ENCODE measurements at regions not wholly inside any gene's neighbourhood (a gene's known extent, or its start where the extent isn't known, plus 50 kb on each side); places are given as distances from the start of the nearest gene placed in this dataset.

GRCh38 chr6:132076452-132076851, 125.3 kb upstream of the CCN2 start:
- Histone ChIP-seq H3K27me3 (no peaks in the 10 kb centered on the region), H3K4me3 (no peak overlapping the region), H3K36me3 (no peaks in the 10 kb centered on the region), H3K9me3 (no peaks in the 10 kb centered on the region), H3K4me1 (no peaks in the 10 kb centered on the region), H3K27ac (no peak overlapping the region)
- intact Hi-C loops (cut with DNase I) = no loop called here
- WGBS, 2 donors = 70% methylated on average over 3 of the region's 3 CpGs
- no peak for DNase-seq
- no peak for TF ChIP-seq POLR2A (IDR thresholded peaks at IDR 0.05)
- no peak for TF ChIP-seq CTCF (IDR thresholded peaks at IDR 0.05)

GRCh38 chr6:132072831-132073230, 121.7 kb upstream of the CCN2 start:
- Histone ChIP-seq H3K27ac (no peak overlapping the region), H3K36me3 (no peaks in the 10 kb centered on the region), H3K4me3 (no peak overlapping the region), H3K27me3 (no peaks in the 10 kb centered on the region), H3K4me1 (no peaks in the 10 kb centered on the region), H3K9me3 (no peaks in the 10 kb centered on the region)
- no peak for TF ChIP-seq POLR2A (IDR thresholded peaks at IDR 0.05)
- intact Hi-C loops (cut with DNase I) = no loop called here
- 55 to 75% methylated on average over 1 of the region's 1 CpG for WGBS, 2 donors
- no peak for DNase-seq

- no peaks in the 10 kb centered on the region for H3K27me3 ChIP-seq
- 66 to 74% methylated on average over 2 of the region's 2 CpGs for WGBS, 2 donors
- intact Hi-C loops (cut with DNase I) = no loop called here
Observed at GRCh38 chr6:132072271-132072670, 121.1 kb upstream of the CCN2 start.

GRCh38 chr6:132070356-132070755, 119.2 kb upstream of the CCN2 start:
- TF ChIP-seq CTCF (IDR thresholded peaks at IDR 0.05) (no peak), POLR2A (IDR thresholded peaks at IDR 0.05) (no peak)
- H3K36me3 ChIP-seq = no peaks in the 10 kb centered on the region
- H3K9me3 ChIP-seq = no peaks in the 10 kb centered on the region
- intact Hi-C loops (cut with DNase I) = no loop called here
- H3K27me3 ChIP-seq = no peaks in the 10 kb centered on the region
- no peak for DNase-seq
- no peak overlapping the region for H3K27ac ChIP-seq
- H3K4me1 ChIP-seq = no peaks in the 10 kb centered on the region
- H3K4me3 ChIP-seq = no peak overlapping the region
- WGBS, 2 donors = 8 to 31% methylated on average over 1 of the region's 1 CpG

More at GRCh38 chr6:132072271-132072670, 121.1 kb upstream of the CCN2 start:
- Histone ChIP-seq H3K36me3 (no peaks in the 10 kb centered on the region), H3K9me3 (no peaks in the 10 kb centered on the region), H3K4me1 (no peaks in the 10 kb centered on the region), H3K27ac (no peak overlapping the region), H3K4me3 (no peak overlapping the region)
- TF ChIP-seq POLR2A (IDR thresholded peaks at IDR 0.05) = no peak
- TF ChIP-seq CTCF (IDR thresholded peaks at IDR 0.05) = no peak
- no peak for DNase-seq

GRCh38 chr6:132068766-132069165, 117.6 kb upstream of the CCN2 start:
- no peaks in the 10 kb centered on the region for H3K27me3 ChIP-seq
- H3K27ac ChIP-seq = no peak overlapping the region
- DNase-seq = no peak
- no peak overlapping the region for H3K4me3 ChIP-seq
- H3K36me3 ChIP-seq = no peaks in the 10 kb centered on the region
- no peak for TF ChIP-seq POLR2A (IDR thresholded peaks at IDR 0.05)
- no peak for TF ChIP-seq CTCF (IDR thresholded peaks at IDR 0.05)
- H3K4me1 ChIP-seq = peaks cover 0 to 2% (median 0%) of the 10 kb centered on the region in 3 donors
- WGBS, 2 donors = 59 to 64% methylated on average over 3 of the region's 3 CpGs
- intact Hi-C loops (cut with DNase I) = no loop called here
- no peaks in the 10 kb centered on the region for H3K9me3 ChIP-seq

- no peaks in the 10 kb centered on the region for H3K9me3 ChIP-seq
- TF ChIP-seq CTCF (IDR thresholded peaks at IDR 0.05) (no peak), POLR2A (IDR thresholded peaks at IDR 0.05) (no peak)
- no peaks in the 10 kb centered on the region for H3K27me3 ChIP-seq
- WGBS, 2 donors = 29 to 42% methylated on average over 4 of the region's 4 CpGs
- peaks cover 0 to 7% (median 0%) of the 10 kb centered on the region in 3 donors for H3K4me1 ChIP-seq
- no peaks in the 10 kb centered on the region for H3K36me3 ChIP-seq
- H3K4me3 ChIP-seq = no peak overlapping the region
- intact Hi-C loops (cut with DNase I) = no loop called here
- no peak for DNase-seq
- no peak overlapping the region for H3K27ac ChIP-seq
Observed at GRCh38 chr6:132067286-132067685, 116.1 kb upstream of the CCN2 start.
